Vagina (tissue), 2 donors: ENCODE measurements at regions not wholly inside any gene's neighbourhood (a gene's known extent, or its start where the extent isn't known, plus 50 kb on each side); places are given as distances from the start of the nearest gene placed in this dataset.

ENCODE experiments used
- POLR2A ChIP-seq, 2 donors: fragments of 450-650 bp; IDR thresholded peaks; one replicate each; pipeline ENCODE4 v1.6.1; 2017; ENCODE audit warnings: antibody characterized with exemption in 2 of 2, mild to moderate bottlenecking in 2 of 2, moderate library complexity in 2 of 2
- POLR2AphosphoS5 ChIP-seq, 2 donors: sonication (generic); formaldehyde crosslinking; IDR thresholded peaks; one replicate each; pipeline ENCODE4 v1.9.0; 2017; ENCODE audit warnings: antibody characterized with exemption in 2 of 2, mild to moderate bottlenecking in 2 of 2, low read depth in 1 of 2; ENCODE audit not compliant: insufficient read depth in 1 of 2
- TF ChIP-seq, protein P1 (sequence below), 3 experiments: fragments of 450-650 bp in 2 of 3; fragments of 200-600 bp in 1 of 3; sonication (generic) in 1 of 3; IDR thresholded peaks; one replicate each; pipeline ENCODE4 v1.5.1; 2017 to 2019; ENCODE audit warnings: antibody characterized with exemption in 3 of 3, mild to moderate bottlenecking in 2 of 3, moderate library complexity in 2 of 3

DNA sequence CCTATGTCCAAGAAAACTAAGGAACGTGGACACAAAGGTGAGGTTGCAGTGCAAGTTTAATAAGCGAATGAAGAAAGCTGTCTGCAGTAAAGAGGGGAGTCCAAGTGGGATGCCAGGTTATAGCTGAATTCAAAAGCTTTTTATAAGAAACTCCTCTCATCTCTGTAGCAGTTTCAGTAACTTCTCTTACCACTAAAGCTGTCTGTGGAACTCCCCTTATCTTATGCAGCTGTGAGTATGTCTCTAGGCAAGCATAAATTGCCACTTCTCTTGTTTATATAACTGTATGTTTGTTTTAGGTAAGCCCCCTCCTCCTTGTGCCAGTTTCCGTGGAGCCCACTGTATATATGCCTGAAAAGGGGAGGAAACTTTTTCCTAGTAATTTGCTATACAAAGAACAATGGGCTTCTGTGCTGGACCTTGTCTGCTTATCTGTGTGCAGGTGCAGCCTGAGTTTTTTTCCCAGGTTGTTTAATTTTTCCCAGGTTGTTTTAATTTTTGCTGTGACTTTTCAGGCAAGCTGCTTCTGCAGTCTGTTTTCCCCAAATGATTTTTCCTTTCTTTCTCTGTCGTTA, 875.1 kb upstream of the EPHA6 start:
- TF ChIP-seq, protein P1, sequence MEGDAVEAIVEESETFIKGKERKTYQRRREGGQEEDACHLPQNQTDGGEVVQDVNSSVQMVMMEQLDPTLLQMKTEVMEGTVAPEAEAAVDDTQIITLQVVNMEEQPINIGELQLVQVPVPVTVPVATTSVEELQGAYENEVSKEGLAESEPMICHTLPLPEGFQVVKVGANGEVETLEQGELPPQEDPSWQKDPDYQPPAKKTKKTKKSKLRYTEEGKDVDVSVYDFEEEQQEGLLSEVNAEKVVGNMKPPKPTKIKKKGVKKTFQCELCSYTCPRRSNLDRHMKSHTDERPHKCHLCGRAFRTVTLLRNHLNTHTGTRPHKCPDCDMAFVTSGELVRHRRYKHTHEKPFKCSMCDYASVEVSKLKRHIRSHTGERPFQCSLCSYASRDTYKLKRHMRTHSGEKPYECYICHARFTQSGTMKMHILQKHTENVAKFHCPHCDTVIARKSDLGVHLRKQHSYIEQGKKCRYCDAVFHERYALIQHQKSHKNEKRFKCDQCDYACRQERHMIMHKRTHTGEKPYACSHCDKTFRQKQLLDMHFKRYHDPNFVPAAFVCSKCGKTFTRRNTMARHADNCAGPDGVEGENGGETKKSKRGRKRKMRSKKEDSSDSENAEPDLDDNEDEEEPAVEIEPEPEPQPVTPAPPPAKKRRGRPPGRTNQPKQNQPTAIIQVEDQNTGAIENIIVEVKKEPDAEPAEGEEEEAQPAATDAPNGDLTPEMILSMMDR (IDR thresholded peaks at IDR 0.05) = no peak
- no peak for TF ChIP-seq POLR2AphosphoS5 (IDR thresholded peaks at IDR 0.05; ENCODE audit: insufficient read depth in 1 of 2, low read depth in 1 of 2)
- TF ChIP-seq POLR2A (IDR thresholded peaks at IDR 0.05) = no peak
